Ascending aorta (tissue), 2 donors: ENCODE measurements at regions not wholly inside any gene's neighbourhood (a gene's known extent, or its start where the extent isn't known, plus 50 kb on each side); places are given as distances from the start of the nearest gene placed in this dataset.

Experiments
- DNase-seq, 2 donors: peaks; one replicate each; pipeline ENCODE4 v3.0.0-alpha.2; 2019; ENCODE audit warnings: low spot score in 2 of 2
- H3K27ac ChIP-seq, 2 donors: fragments of 200-600 bp; sonication (generic); one replicate each; pipeline ENCODE4 v1.5.1; 2016 to 2017; ENCODE audit warnings: mild to moderate bottlenecking in 1 of 2
- H3K27me3 ChIP-seq: fragments of 200-600 bp; sonication (generic); one replicate; pipeline ENCODE4 v1.5.1; 2017
- H3K36me3 ChIP-seq, 2 donors: fragments of 200-600 bp; sonication (generic); one replicate each; pipeline ENCODE4 v1.5.1; 2016
- H3K4me1 ChIP-seq, 2 donors: fragments of 200-600 bp; sonication (generic); one replicate each; pipeline ENCODE4 v1.5.1; 2016 to 2017; ENCODE audit warnings: mild to moderate bottlenecking in 1 of 2
- H3K4me3 ChIP-seq, 2 donors: fragments of 200-600 bp; sonication (generic); one replicate each; pipeline ENCODE4 v1.5.1; 2016 to 2017; ENCODE audit warnings: mild to moderate bottlenecking in 1 of 2
- H3K9me3 ChIP-seq, 2 donors: fragments of 200-600 bp; sonication (generic); one replicate each; pipeline ENCODE4 v1.5.1; 2016
- CTCF ChIP-seq, 3 experiments: fragments of 200-600 bp in 2 of 3; fragments of 450-650 bp in 1 of 3; sonication (generic) in 2 of 3; IDR thresholded peaks; one replicate each; pipeline ENCODE4 v1.5.1; 2016 to 2019; ENCODE audit warnings: antibody characterized with exemption in 3 of 3, mild to moderate bottlenecking in 1 of 3, moderate library complexity in 1 of 3
- intact Hi-C: fragments of 100-400 bp; cut with DNase I; formaldehyde crosslinking; loops from one replicate; pipeline ENCODE4 v1.15.1; 2023

GRCh38 chr6:115847671-115848070 is 213.0 kb downstream of the FRK start:
- H3K27me3 ChIP-seq, result no peaks in the 10 kb centered on the region
- H3K9me3 ChIP-seq, result no peaks in the 10 kb centered on the region
- no peak overlapping the region for H3K4me3 ChIP-seq
- no peak overlapping the region for H3K27ac ChIP-seq
- intact Hi-C loops, result no loop called here
- no peak for TF ChIP-seq CTCF (IDR thresholded peaks at IDR 0.05)
- DNase-seq, result no peak
- no peaks in the 10 kb centered on the region for H3K36me3 ChIP-seq
- H3K4me1 ChIP-seq, result no peaks in the 10 kb centered on the region

- no peak overlapping the region for H3K4me3 ChIP-seq
- no peaks in the 10 kb centered on the region for H3K4me1 ChIP-seq
- no peak for DNase-seq
- no peaks in the 10 kb centered on the region for H3K9me3 ChIP-seq
- intact Hi-C loops, result no loop called here
- no peaks in the 10 kb centered on the region for H3K36me3 ChIP-seq
- H3K27ac ChIP-seq, result no peak overlapping the region
- no peaks in the 10 kb centered on the region for H3K27me3 ChIP-seq
- no peak for TF ChIP-seq CTCF (IDR thresholded peaks at IDR 0.05)
These were observed 216.7 kb downstream of the FRK start for GRCh38 chr6:115843945-115844344.

GRCh38 chr6:115842338-115842737 is 218.4 kb downstream of the FRK start:
- no peaks in the 10 kb centered on the region for H3K9me3 ChIP-seq
- no peak for TF ChIP-seq CTCF (IDR thresholded peaks at IDR 0.05)
- no peak for DNase-seq
- no peak overlapping the region for H3K27ac ChIP-seq
- H3K27me3 ChIP-seq, result no peaks in the 10 kb centered on the region
- intact Hi-C loops, result no loop called here
- no peak overlapping the region for H3K4me3 ChIP-seq
- H3K36me3 ChIP-seq, result no peaks in the 10 kb centered on the region
- no peaks in the 10 kb centered on the region for H3K4me1 ChIP-seq

GRCh38 chr6:115839583-115840181 is 221.0 kb downstream of the FRK start:
- intact Hi-C loops, result no loop called here
- Histone ChIP-seq H3K4me3 (no peak overlapping the region), H3K4me1 (no peaks in the 10 kb centered on the region), H3K9me3 (no peaks in the 10 kb centered on the region), H3K27me3 (no peaks in the 10 kb centered on the region), H3K36me3 (no peaks in the 10 kb centered on the region), H3K27ac (no peak overlapping the region)
- no peak for TF ChIP-seq CTCF (IDR thresholded peaks at IDR 0.05)
- DNase-seq, result no peak

- DNase-seq, result no peak
- H3K4me3 ChIP-seq, result no peak overlapping the region
- H3K27ac ChIP-seq, result no peak overlapping the region
- intact Hi-C loops, result no loop called here
- no peaks in the 10 kb centered on the region for H3K4me1 ChIP-seq
- H3K27me3 ChIP-seq, result no peaks in the 10 kb centered on the region
- peak in 1 of 3 experiments; percentile 28 for TF ChIP-seq CTCF (IDR thresholded peaks at IDR 0.05)
- H3K36me3 ChIP-seq, result no peaks in the 10 kb centered on the region
- H3K9me3 ChIP-seq, result no peaks in the 10 kb centered on the region
These were observed 221.8 kb downstream of the FRK start for GRCh38 chr6:115838763-115839401.
